KG1 (cell line): ENCODE measurements at regions not wholly inside any gene's neighbourhood (a gene's known extent, or its start where the extent isn't known, plus 50 kb on each side); places are given as distances from the start of the nearest gene placed in this dataset.

ENCODE experiments used
- DNase-seq: peaks from one replicate; lab custom pipeline; 2025; lab: John Stamatoyannopoulos, UW

GRCh38 chrX:69305333-69306062 lies 140.2 kb upstream of the PJA1 start:
- DNase-seq = no peak

- DNase-seq = no peak
These were observed 138.0 kb upstream of the PJA1 start for GRCh38 chrX:69303231-69303630.

- DNase-seq = no peak
These were observed 134.9 kb upstream of the PJA1 start for GRCh38 chrX:69299951-69300714.

- no peak for DNase-seq
These were observed 134.0 kb upstream of the PJA1 start for GRCh38 chrX:69299285-69299684.

- no peak for DNase-seq
These were observed 133.3 kb upstream of the PJA1 start for GRCh38 chrX:69298466-69299140.

GRCh38 chrX:69297506-69297905 lies 132.3 kb upstream of the PJA1 start:
- DNase-seq = no peak

- DNase-seq = no peak
These were observed 128.7 kb upstream of the PJA1 start for GRCh38 chrX:69293776-69294601.

- no peak for DNase-seq
These were observed 125.9 kb upstream of the PJA1 start for GRCh38 chrX:69291116-69291515.

GRCh38 chrX:69290292-69290691 lies 125.0 kb upstream of the PJA1 start:
- no peak for DNase-seq

GRCh38 chrX:69289793-69290123 lies 124.5 kb upstream of the PJA1 start:
- DNase-seq = no peak

GRCh38 chrX:69289046-69289792 lies 124.0 kb upstream of the PJA1 start:
- no peak for DNase-seq

- no peak for DNase-seq
These were observed 121.8 kb upstream of the PJA1 start for GRCh38 chrX:69287095-69287494.

GRCh38 chrX:69286565-69286906 lies 121.3 kb upstream of the PJA1 start:
- DNase-seq = no peak

GRCh38 chrX:69285881-69286564 lies 120.8 kb upstream of the PJA1 start:
- no peak for DNase-seq

GRCh38 chrX:69285401-69285877 lies 120.2 kb upstream of the PJA1 start:
- no peak for DNase-seq

- DNase-seq = no peak
These were observed 119.2 kb upstream of the PJA1 start for GRCh38 chrX:69284491-69284890.

GRCh38 chrX:69282893-69283690 lies 117.8 kb upstream of the PJA1 start:
- no peak for DNase-seq

- no peak for DNase-seq
These were observed 115.7 kb upstream of the PJA1 start for GRCh38 chrX:69280933-69281332.

- no peak for DNase-seq
These were observed 114.0 kb upstream of the PJA1 start for GRCh38 chrX:69279234-69279633.
